Body of pancreas (tissue), 4 donors: ENCODE measurements at regions not wholly inside any gene's neighbourhood (a gene's known extent, or its start where the extent isn't known, plus 50 kb on each side); places are given as distances from the start of the nearest gene placed in this dataset.

ENCODE experiments used
- ATAC-seq: fragments of 150-250 bp; one replicate; pipeline ENCODE4 v1.9.1; 2016
- DNase-seq, 4 donors: peaks; one replicate each; pipeline ENCODE4 v3.0.0-alpha.2; 2019
- H3K27ac ChIP-seq, 4 donors: fragments of 200-600 bp; sonication (generic); 1 replicate in 3 of 4; 2 replicates in 1 of 4; pipeline versions ENCODE4 v1.5.1 to v1.6.1; 2016 to 2019; ENCODE audit warnings: mild to moderate bottlenecking in 1 of 4, mixed read lengths in 1 of 4, moderate library complexity in 1 of 4
- H3K27me3 ChIP-seq, 2 donors: fragments of 200-600 bp; sonication (generic); one replicate each; pipeline ENCODE4 v1.6.0; 2016; ENCODE audit warnings: mild to moderate bottlenecking in 1 of 2
- H3K36me3 ChIP-seq, 2 donors: fragments of 200-600 bp; sonication (generic); replicated peaks in 1 of 2; 2 replicates each; pipeline ENCODE4 v1.5.1; 2016; ENCODE audit warnings: low read depth in 2 of 2; ENCODE audit not compliant: insufficient read depth in 1 of 2
- H3K4me1 ChIP-seq: fragments of 200-600 bp; sonication (generic); one replicate; pipeline ENCODE4 v1.6.0; 2016
- H3K4me3 ChIP-seq, 2 donors: fragments of 200-600 bp; sonication (generic); 1 replicate in 1 of 2; 2 replicates in 1 of 2; pipeline ENCODE4 v1.5.1; 2016 to 2019
- H3K9me3 ChIP-seq, 3 donors: fragments of 200-600 bp; sonication (generic); 1 replicate in 2 of 3; 2 replicates in 1 of 3; pipeline ENCODE4 v1.5.1; 2016
- CTCF ChIP-seq, 7 experiments: fragments of 450-650 bp in 4 of 7; fragments of 200-600 bp in 3 of 7; sonication (generic) in 3 of 7; IDR thresholded peaks; one replicate each; pipeline ENCODE4 v1.5.1; 2016 to 2019; ENCODE audit warnings: antibody characterized with exemption in 7 of 7
- POLR2A ChIP-seq, 3 donors: fragments of 450-650 bp; IDR thresholded peaks; one replicate each; pipeline ENCODE4 v1.6.1; 2016; ENCODE audit warnings: antibody characterized with exemption in 3 of 3, mild to moderate bottlenecking in 2 of 3
- WGBS, 2 donors: methylation state at CpG; one replicate each; pipeline ENCODE4 v1.1.5; 2017; 5-methylcytosine and 5-hydroxymethylcytosine counted together
- intact Hi-C: fragments of 100-400 bp; cut with DNase I; formaldehyde crosslinking; loops from one replicate; pipeline ENCODE4 v1.15.1; 2023

GRCh38 chr6:10302566-10303235 lies 112.2 kb downstream of the TFAP2A start:
- no peaks in the 10 kb centered on the region for H3K27me3 ChIP-seq
- no peaks in the 10 kb centered on the region for H3K9me3 ChIP-seq
- H3K4me3 ChIP-seq, result no peak overlapping the region
- ATAC-seq (no peak), DNase-seq (no peak)
- H3K36me3 ChIP-seq, result no peaks in the 10 kb centered on the region
- no peaks in the 10 kb centered on the region for H3K4me1 ChIP-seq
- TF ChIP-seq CTCF (IDR thresholded peaks at IDR 0.05) (no peak), POLR2A (IDR thresholded peaks at IDR 0.05) (no peak)
- intact Hi-C loops, result no loop called here
- H3K27ac ChIP-seq, result no peak overlapping the region
- WGBS, 2 donors, result 55 to 72% methylated on average over 6 of the region's 6 CpGs

- no peak for ATAC-seq
- H3K4me3 ChIP-seq, result no peak overlapping the region
- H3K27me3 ChIP-seq, result no peaks in the 10 kb centered on the region
- no peaks in the 10 kb centered on the region for H3K36me3 ChIP-seq
- DNase-seq, result no peak
- no peaks in the 10 kb centered on the region for H3K9me3 ChIP-seq
- no peak overlapping the region for H3K27ac ChIP-seq
- TF ChIP-seq POLR2A (IDR thresholded peaks at IDR 0.05) (no peak), CTCF (IDR thresholded peaks at IDR 0.05) (no peak)
- no peaks in the 10 kb centered on the region for H3K4me1 ChIP-seq
- intact Hi-C loops, result no loop called here
- 40 to 73% methylated on average over 2 of the region's 2 CpGs for WGBS, 2 donors
Observed at GRCh38 chr6:10300071-10300470, 114.8 kb downstream of the TFAP2A start.

- Histone ChIP-seq H3K27me3 (no peaks in the 10 kb centered on the region), H3K4me1 (no peaks in the 10 kb centered on the region), H3K36me3 (no peaks in the 10 kb centered on the region), H3K4me3 (no peak overlapping the region), H3K9me3 (no peaks in the 10 kb centered on the region), H3K27ac (no peak overlapping the region)
- intact Hi-C loops, result no loop called here
- DNase-seq (no peak), ATAC-seq (no peak)
- TF ChIP-seq POLR2A (IDR thresholded peaks at IDR 0.05) (no peak), CTCF (IDR thresholded peaks at IDR 0.05) (no peak)
- 30 to 34% methylated on average over 4 of the region's 4 CpGs for WGBS, 2 donors
Observed at GRCh38 chr6:10297832-10298231, 117.0 kb downstream of the TFAP2A start.

GRCh38 chr6:10278746-10279145 lies 136.1 kb downstream of the TFAP2A start:
- DNase-seq (no peak), ATAC-seq (no peak)
- Histone ChIP-seq H3K27ac (no peak overlapping the region), H3K4me1 (no peaks in the 10 kb centered on the region), H3K27me3 (no peaks in the 10 kb centered on the region), H3K9me3 (no peaks in the 10 kb centered on the region), H3K4me3 (no peak overlapping the region), H3K36me3 (no peaks in the 10 kb centered on the region)
- TF ChIP-seq POLR2A (IDR thresholded peaks at IDR 0.05) (no peak), CTCF (IDR thresholded peaks at IDR 0.05) (no peak)
- intact Hi-C loops, result no loop called here

- no peaks in the 10 kb centered on the region for H3K9me3 ChIP-seq
- intact Hi-C loops, result no loop called here
- no peak for ATAC-seq
- H3K36me3 ChIP-seq, result no peaks in the 10 kb centered on the region
- TF ChIP-seq POLR2A (IDR thresholded peaks at IDR 0.05) (no peak), CTCF (IDR thresholded peaks at IDR 0.05) (no peak)
- DNase-seq, result no peak
- no peaks in the 10 kb centered on the region for H3K4me1 ChIP-seq
- H3K27me3 ChIP-seq, result no peaks in the 10 kb centered on the region
- 42 to 45% methylated on average over 3 of the region's 3 CpGs for WGBS, 2 donors
- no peak overlapping the region for H3K4me3 ChIP-seq
- H3K27ac ChIP-seq, result no peak overlapping the region
Observed at GRCh38 chr6:10276660-10277287, 138.1 kb downstream of the TFAP2A start.
